ENCODE measurements at regions not wholly inside any gene's neighbourhood (a gene's known extent, or its start where the extent isn't known, plus 50 kb on each side); places are given as distances from the start of the nearest gene placed in this dataset.

DNA sequence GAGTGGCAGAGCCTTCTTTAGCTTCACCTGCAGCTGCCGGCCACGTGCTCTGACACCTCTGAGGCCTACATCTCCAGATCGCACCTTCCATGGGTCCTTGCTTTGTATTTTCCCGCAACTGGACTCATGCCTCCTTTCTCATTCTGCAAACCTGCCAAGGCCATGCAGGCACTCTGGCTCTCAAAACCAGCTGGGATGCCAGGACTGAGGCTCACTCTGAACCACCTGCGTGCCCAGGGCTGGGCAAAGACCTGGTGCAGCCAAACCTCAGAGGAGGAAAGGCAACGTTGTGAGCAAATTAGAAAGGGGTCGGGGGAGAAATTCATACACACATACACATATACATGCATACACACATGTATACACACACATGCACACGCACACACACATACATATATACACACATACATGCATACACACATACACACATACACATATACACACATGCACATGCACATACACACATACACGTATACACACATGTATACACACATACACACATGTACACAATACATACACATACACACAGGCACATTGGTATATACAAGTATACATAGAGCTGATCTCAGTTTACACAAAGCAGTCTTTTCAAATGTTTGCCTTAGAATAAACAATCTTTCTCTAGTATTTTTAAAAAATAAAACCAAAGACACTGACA, 125.2 kb downstream of the RTP5 start:
- TF ChIP-seq CTCF (IDR thresholded peaks at IDR 0.05; ENCODE audit: insufficient read depth, low read length, poor library complexity, severe bottlenecking) (no peak), EZH2phosphoT487 (conservative IDR thresholded peaks at IDR 0.05; ENCODE audit: low read length) (no peak)

Measured in SU-DHL-6 (cell line).